SU-DHL-6 (cell line): ENCODE measurements at regions not wholly inside any gene's neighbourhood (a gene's known extent, or its start where the extent isn't known, plus 50 kb on each side); places are given as distances from the start of the nearest gene placed in this dataset.

Experiments used
- H2AFZ ChIP-seq: fragments of 200-600 bp; sonication (generic); 2 replicates; pipeline ENCODE4 v1.6.1; 2014; ENCODE audit warnings: low read depth, mild to moderate bottlenecking, moderate library complexity, mixed read lengths, antibody characterized with exemption, low read length; ENCODE audit not compliant: severe bottlenecking
- H3F3A ChIP-seq: fragments of 200-600 bp; shearing (Covaris generic); 2 replicates; pipeline ENCODE4 v1.6.0; 2016; ENCODE audit warnings: antibody characterized with exemption, mild to moderate bottlenecking; ENCODE audit not compliant: insufficient read depth
- H3K27ac ChIP-seq: fragments of 200-600 bp; sonication (generic); 2 replicates; pipeline ENCODE4 v1.5.1; 2016; ENCODE audit warnings: low read depth, mild to moderate bottlenecking, low read length, moderate library complexity, mixed read lengths
- H3K27me3 ChIP-seq: fragments of 200-600 bp; sonication (generic), shearing (Covaris generic); 2 replicates; pipeline ENCODE4 v1.6.0; 2014; ENCODE audit warnings: mild to moderate bottlenecking, low read length
- H3K36me3 ChIP-seq: fragments of 200-600 bp; sonication (generic); 2 replicates; pipeline ENCODE4 v1.6.1; 2014; ENCODE audit warnings: mild to moderate bottlenecking, low read length, mixed read lengths
- H3K4me2 ChIP-seq: fragments of 300-600, 200-600 bp; shearing (Covaris generic), sonication (generic); 2 replicates; pipeline ENCODE4 v1.6.0; 2014; ENCODE audit warnings: low read length, low read depth, mild to moderate bottlenecking; ENCODE audit not compliant: poor library complexity, severe bottlenecking
- H3K4me3 ChIP-seq: fragments of 200-600 bp; sonication (generic); 2 replicates; pipeline ENCODE4 v1.5.1; 2014; ENCODE audit warnings: antibody characterized with exemption, low read length, mild to moderate bottlenecking, mixed read lengths; ENCODE audit not compliant: insufficient read depth, poor library complexity, severe bottlenecking
- H3K79me2 ChIP-seq: fragments of 200-600 bp; sonication (generic); 2 replicates; pipeline ENCODE4 v1.6.1; 2014; ENCODE audit warnings: mild to moderate bottlenecking, low read length, moderate library complexity; ENCODE audit not compliant: insufficient read depth
- H3K9ac ChIP-seq: fragments of 200-600 bp; sonication (generic); 2 replicates; pipeline ENCODE4 v1.7.0; 2014; ENCODE audit warnings: mild to moderate bottlenecking, low read length
- H3K9me2 ChIP-seq: fragments of 200-600 bp; sonication (generic); replicated peaks from 2 replicates; pipeline ENCODE4 v1.6.1; 2014; ENCODE audit warnings: low read length; ENCODE audit not compliant: insufficient read depth
- H3K9me3 ChIP-seq: fragments of 200-600 bp; sonication (generic); 2 replicates; pipeline ENCODE4 v1.6.1; 2014; ENCODE audit warnings: low read length, mixed read lengths; ENCODE audit not compliant: insufficient read depth
- H4K20me1 ChIP-seq: fragments of 200-600 bp; sonication (generic); 2 replicates; pipeline ENCODE4 v1.6.1; 2014; ENCODE audit warnings: low read depth, mild to moderate bottlenecking, antibody characterized with exemption, low read length, moderate library complexity, mixed read lengths
- EZH2phosphoT487 ChIP-seq: fragments of 200-600 bp; sonication (generic), shearing (Covaris generic); conservative IDR thresholded peaks from 2 replicates; pipeline ENCODE4 v1.6.1; 2018; ENCODE audit warnings: mild to moderate bottlenecking, antibody characterized with exemption, low read length, moderate library complexity, mixed read lengths
- TF ChIP-seq, protein P1 (sequence below): fragments of 200-600 bp; sonication (generic); IDR thresholded peaks from one replicate; pipeline ENCODE4 v1.5.1; 2017; ENCODE audit warnings: antibody characterized with exemption, mild to moderate bottlenecking, low read length, moderate library complexity; ENCODE audit not compliant: insufficient read depth, poor library complexity, severe bottlenecking

DNA sequence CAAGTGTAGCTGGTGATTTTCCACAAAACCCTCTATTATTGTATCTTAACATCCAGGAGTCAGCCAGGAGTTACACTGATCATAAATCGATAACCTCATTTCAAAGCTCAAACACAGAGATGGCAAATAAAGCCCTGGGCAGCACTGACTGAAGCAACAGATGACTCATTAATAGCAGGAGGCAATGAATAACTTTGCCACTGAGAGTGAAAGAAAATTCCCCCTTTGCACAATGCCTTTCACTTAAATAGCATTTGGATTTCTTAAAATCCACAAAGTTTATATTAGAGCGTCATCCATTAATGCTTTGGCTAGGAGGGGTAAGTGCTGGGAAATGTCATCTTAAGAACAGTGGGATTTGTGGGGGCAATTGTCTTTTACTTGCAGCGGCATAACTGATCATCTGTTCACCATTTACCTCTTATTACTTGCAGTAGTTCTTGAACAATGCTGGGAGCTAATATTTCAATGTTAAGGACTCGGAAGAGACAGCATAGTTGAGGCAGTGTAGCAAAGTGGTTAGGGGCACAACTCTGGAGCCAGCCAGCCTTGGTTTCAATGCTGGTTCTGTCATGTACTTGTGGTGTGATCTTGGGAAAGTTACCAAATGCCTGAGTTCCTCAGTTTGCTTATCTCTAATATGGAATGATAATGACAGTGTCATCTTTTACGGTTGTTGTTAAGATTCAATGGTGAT, 630.4 kb upstream of the TBL1XR1 start:
- no peaks in the 10 kb centered on the region for H3K79me2 ChIP-seq
- no peak overlapping the region for H2AFZ ChIP-seq
- H3K9ac ChIP-seq: no peak overlapping the region
- no peak overlapping the region for H3K27ac ChIP-seq
- no peak overlapping the region for H3K4me3 ChIP-seq
- no peaks in the 10 kb centered on the region for H3F3A ChIP-seq
- no peaks in the 10 kb centered on the region for H3K9me2 ChIP-seq
- no peak overlapping the region for H3K4me2 ChIP-seq
- H3K27me3 ChIP-seq: no peaks in the 10 kb centered on the region
- H3K36me3 ChIP-seq: no peaks in the 10 kb centered on the region
- no peaks in the 10 kb centered on the region for H4K20me1 ChIP-seq
- TF ChIP-seq, protein P1, sequence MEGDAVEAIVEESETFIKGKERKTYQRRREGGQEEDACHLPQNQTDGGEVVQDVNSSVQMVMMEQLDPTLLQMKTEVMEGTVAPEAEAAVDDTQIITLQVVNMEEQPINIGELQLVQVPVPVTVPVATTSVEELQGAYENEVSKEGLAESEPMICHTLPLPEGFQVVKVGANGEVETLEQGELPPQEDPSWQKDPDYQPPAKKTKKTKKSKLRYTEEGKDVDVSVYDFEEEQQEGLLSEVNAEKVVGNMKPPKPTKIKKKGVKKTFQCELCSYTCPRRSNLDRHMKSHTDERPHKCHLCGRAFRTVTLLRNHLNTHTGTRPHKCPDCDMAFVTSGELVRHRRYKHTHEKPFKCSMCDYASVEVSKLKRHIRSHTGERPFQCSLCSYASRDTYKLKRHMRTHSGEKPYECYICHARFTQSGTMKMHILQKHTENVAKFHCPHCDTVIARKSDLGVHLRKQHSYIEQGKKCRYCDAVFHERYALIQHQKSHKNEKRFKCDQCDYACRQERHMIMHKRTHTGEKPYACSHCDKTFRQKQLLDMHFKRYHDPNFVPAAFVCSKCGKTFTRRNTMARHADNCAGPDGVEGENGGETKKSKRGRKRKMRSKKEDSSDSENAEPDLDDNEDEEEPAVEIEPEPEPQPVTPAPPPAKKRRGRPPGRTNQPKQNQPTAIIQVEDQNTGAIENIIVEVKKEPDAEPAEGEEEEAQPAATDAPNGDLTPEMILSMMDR: no peak
- TF ChIP-seq EZH2phosphoT487: no peak
- no peaks in the 10 kb centered on the region for H3K9me3 ChIP-seq

DNA sequence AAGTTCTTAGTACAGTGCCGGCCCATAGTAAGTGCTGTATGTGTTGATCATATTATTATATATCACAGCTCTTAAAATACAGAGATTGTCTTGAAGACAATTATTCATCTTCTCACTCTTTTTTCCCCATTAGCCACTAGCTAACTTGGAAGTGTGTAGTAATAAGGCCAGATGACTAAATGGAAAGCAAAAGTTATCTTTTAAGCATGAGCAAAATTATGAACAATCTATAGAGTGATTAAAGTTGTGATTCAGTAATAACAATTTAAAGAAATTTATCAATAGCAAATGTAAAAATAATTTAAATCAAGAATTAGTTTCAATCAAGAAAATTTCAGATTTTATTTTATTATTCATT, 630.9 kb upstream of the TBL1XR1 start:
- H3K4me2 ChIP-seq: no peak overlapping the region
- no peaks in the 10 kb centered on the region for H3K36me3 ChIP-seq
- no peaks in the 10 kb centered on the region for H4K20me1 ChIP-seq
- H3K4me3 ChIP-seq: no peak overlapping the region
- TF ChIP-seq, protein P1: no peak
- TF ChIP-seq EZH2phosphoT487: no peak
- H3K79me2 ChIP-seq: no peaks in the 10 kb centered on the region
- no peaks in the 10 kb centered on the region for H3F3A ChIP-seq
- H3K9me2 ChIP-seq: no peaks in the 10 kb centered on the region
- H3K9me3 ChIP-seq: no peaks in the 10 kb centered on the region
- no peak overlapping the region for H3K9ac ChIP-seq
- no peak overlapping the region for H3K27ac ChIP-seq
- no peaks in the 10 kb centered on the region for H3K27me3 ChIP-seq
- no peak overlapping the region for H2AFZ ChIP-seq

DNA sequence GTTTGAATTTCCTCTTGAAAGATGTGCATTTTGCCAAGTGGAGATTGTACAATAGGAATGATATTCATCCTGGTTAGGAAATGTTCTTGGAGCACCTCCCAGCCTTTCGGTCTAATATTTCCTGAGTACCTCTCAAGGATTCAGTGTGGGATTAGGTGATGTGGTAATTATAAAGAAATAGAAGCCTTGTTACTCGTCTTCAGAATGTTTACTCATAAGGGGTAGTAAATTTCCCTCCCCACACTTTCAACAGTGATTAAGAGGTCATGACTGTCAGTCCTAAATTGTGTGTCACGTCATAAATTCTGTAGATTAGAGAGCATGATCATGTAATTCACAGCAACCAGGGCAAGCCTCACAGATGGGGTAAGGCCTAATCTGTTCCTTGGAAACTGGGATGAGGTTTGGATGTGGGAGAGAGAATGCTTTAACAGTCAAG, 633.1 kb upstream of the TBL1XR1 start:
- no peak overlapping the region for H2AFZ ChIP-seq
- no peak overlapping the region for H3K27ac ChIP-seq
- no peaks in the 10 kb centered on the region for H3K79me2 ChIP-seq
- H3F3A ChIP-seq: no peaks in the 10 kb centered on the region
- no peaks in the 10 kb centered on the region for H4K20me1 ChIP-seq
- H3K27me3 ChIP-seq: no peaks in the 10 kb centered on the region
- TF ChIP-seq, protein P1: no peak
- no peak for TF ChIP-seq EZH2phosphoT487
- H3K9ac ChIP-seq: no peak overlapping the region
- H3K9me3 ChIP-seq: no peaks in the 10 kb centered on the region
- no peak overlapping the region for H3K4me3 ChIP-seq
- no peaks in the 10 kb centered on the region for H3K36me3 ChIP-seq
- no peaks in the 10 kb centered on the region for H3K9me2 ChIP-seq
- H3K4me2 ChIP-seq: no peak overlapping the region
